Natural killer cell (primary cell): ENCODE measurements at regions not wholly inside any gene's neighbourhood (a gene's known extent, or its start where the extent isn't known, plus 50 kb on each side); places are given as distances from the start of the nearest gene placed in this dataset.

ENCODE experiments used
- ATAC-seq, 3 donors: fragments of 150-1000 bp in 2 of 3; fragments of 200-7000 bp in 1 of 3; cut with Tn5 transposase; 1 replicate in 1 of 3; 2 replicates in 2 of 3; pipeline ENCODE4 v1.10.0; 2021; ENCODE audit warnings: mild to moderate bottlenecking in 2 of 3, moderate library complexity in 2 of 3
- DNase-seq, 2 donors: peaks; one replicate each; pipeline versions ENCODE4 v3.0.0 to v3.0.0-alpha.2; 2013 to 2021; ENCODE audit warnings: mixed read lengths in 1 of 2
- H3K27ac ChIP-seq: one replicate; pipeline ENCODE4 v1.5.1; 2013; ENCODE audit warnings: mild to moderate bottlenecking, low read length
- H3K27me3 ChIP-seq: one replicate; pipeline ENCODE4 v1.6.1; 2013; ENCODE audit warnings: low read length; ENCODE audit not compliant: control insufficient read depth, insufficient read depth
- H3K36me3 ChIP-seq: one replicate; pipeline ENCODE4 v1.6.1; 2013; ENCODE audit warnings: low read length; ENCODE audit not compliant: control insufficient read depth, insufficient read depth
- H3K4me1 ChIP-seq: one replicate; pipeline ENCODE4 v1.6.1; 2013; ENCODE audit warnings: low read length; ENCODE audit not compliant: control insufficient read depth, insufficient read depth
- H3K4me3 ChIP-seq: one replicate; pipeline ENCODE4 v1.5.1; 2013; ENCODE audit warnings: low read length
- H3K9me3 ChIP-seq: one replicate; pipeline ENCODE4 v1.6.1; 2013; ENCODE audit warnings: low read length; ENCODE audit not compliant: control insufficient read depth, insufficient read depth
- H3K27ac Mint-ChIP-seq, 2 donors: one replicate each; pipeline ENCODE4 v1.8.0; 2022; ENCODE audit warnings: mild to moderate bottlenecking in 2 of 2, mixed read lengths in 2 of 2, moderate library complexity in 1 of 2
- H3K27me3 Mint-ChIP-seq, 2 donors: one replicate each; pipeline ENCODE4 v1.8.0; 2022; ENCODE audit warnings: low read depth in 2 of 2, mixed read lengths in 2 of 2
- H3K36me3 Mint-ChIP-seq: one replicate; pipeline ENCODE4 v1.8.0; 2022; ENCODE audit warnings: mixed read lengths
- H3K4me1 Mint-ChIP-seq, 2 donors: one replicate each; pipeline ENCODE4 v1.8.0; 2022; ENCODE audit warnings: mixed read lengths in 2 of 2
- H3K4me3 Mint-ChIP-seq: one replicate; pipeline ENCODE4 v1.8.0; 2022; ENCODE audit warnings: mild to moderate bottlenecking, moderate library complexity, mixed read lengths
- H3K9me3 Mint-ChIP-seq, 2 donors: one replicate each; pipeline ENCODE4 v1.8.0; 2022; ENCODE audit warnings: mixed read lengths in 2 of 2
- WGBS: methylation state at CpG from one replicate; pipeline ENCODE4 v1.1.7; 2013; ENCODE audit warnings: missing lambda C conversion rate; ENCODE audit not compliant: insufficient coverage; 5-methylcytosine and 5-hydroxymethylcytosine counted together
- intact Hi-C: fragments of 100-400 bp; cut with micrococcal nuclease; formaldehyde crosslinking; loops from one replicate; pipeline ENCODE4 v1.14.2; 2022
- TF ChIP-seq, protein P1 (sequence below): fragments of 200-600 bp; IDR thresholded peaks from one replicate; pipeline ENCODE4 v1.8.0; 2022; ENCODE audit warnings: antibody characterized with exemption

DNA sequence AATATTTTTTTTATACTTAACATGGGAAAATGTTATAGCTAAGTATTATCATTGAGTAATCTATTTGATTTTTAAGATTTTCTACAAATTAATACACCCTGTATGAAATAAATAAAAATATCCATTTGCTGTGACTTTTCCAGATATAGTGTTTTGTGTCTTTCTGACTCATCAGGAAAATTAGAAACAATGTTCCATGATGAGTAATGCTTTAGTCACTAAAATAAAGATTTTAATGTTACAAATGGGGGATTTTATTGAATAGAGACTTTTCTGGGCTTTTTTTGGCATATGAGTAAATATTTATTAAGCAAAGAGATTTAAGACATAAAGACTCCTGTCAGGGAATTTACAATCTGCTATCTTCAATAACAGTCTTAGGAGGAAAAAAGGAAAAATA, 279.2 kb upstream of the NOCT start:
- TF ChIP-seq, protein P1, sequence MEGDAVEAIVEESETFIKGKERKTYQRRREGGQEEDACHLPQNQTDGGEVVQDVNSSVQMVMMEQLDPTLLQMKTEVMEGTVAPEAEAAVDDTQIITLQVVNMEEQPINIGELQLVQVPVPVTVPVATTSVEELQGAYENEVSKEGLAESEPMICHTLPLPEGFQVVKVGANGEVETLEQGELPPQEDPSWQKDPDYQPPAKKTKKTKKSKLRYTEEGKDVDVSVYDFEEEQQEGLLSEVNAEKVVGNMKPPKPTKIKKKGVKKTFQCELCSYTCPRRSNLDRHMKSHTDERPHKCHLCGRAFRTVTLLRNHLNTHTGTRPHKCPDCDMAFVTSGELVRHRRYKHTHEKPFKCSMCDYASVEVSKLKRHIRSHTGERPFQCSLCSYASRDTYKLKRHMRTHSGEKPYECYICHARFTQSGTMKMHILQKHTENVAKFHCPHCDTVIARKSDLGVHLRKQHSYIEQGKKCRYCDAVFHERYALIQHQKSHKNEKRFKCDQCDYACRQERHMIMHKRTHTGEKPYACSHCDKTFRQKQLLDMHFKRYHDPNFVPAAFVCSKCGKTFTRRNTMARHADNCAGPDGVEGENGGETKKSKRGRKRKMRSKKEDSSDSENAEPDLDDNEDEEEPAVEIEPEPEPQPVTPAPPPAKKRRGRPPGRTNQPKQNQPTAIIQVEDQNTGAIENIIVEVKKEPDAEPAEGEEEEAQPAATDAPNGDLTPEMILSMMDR, result no peak
- ATAC-seq, result no peak
- Histone ChIP-seq H3K4me3 (no peak overlapping the region), H3K4me1 (no peaks in the 10 kb centered on the region), H3K36me3 (no peaks in the 10 kb centered on the region), H3K27me3 (no peaks in the 10 kb centered on the region), H3K9me3 (no peaks in the 10 kb centered on the region), H3K27ac (no peak overlapping the region)
- Mint-ChIP-seq H3K4me3 (no peak overlapping the region), H3K27ac (no peak overlapping the region), H3K27me3 (no peaks in the 10 kb centered on the region), H3K9me3 (peaks cover 2 to 5% of the 10 kb centered on the region in 2 donors), H3K36me3 (no peaks in the 10 kb centered on the region), H3K4me1 (no peaks in the 10 kb centered on the region)
- DNase-seq, result no peak
- intact Hi-C loops, result no loop called here

DNA sequence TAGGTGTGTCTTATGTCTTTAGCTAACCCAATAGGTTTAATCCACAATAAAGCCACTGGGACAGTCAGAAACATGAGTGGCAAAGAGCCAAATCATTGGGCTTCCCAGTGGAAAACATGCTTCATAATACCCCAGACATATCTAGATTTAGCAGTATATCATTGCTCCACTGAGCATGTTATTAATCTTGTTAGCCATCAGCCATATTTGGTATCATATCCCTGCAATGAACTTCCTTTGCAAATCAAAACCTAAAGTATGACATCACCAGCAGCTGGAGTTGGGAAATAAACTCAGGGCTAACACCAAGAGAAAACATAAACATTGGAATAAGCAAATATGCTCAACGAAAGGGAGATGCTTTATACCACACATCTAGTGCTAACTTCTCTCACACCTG, 280.8 kb upstream of the NOCT start:
- TF ChIP-seq, protein P1, result no peak
- H3K27me3 Mint-ChIP-seq, result no peaks in the 10 kb centered on the region
- H3K27ac Mint-ChIP-seq, result no peak overlapping the region
- Histone ChIP-seq H3K27ac (no peak overlapping the region), H3K4me1 (no peaks in the 10 kb centered on the region), H3K9me3 (no peaks in the 10 kb centered on the region), H3K4me3 (no peak overlapping the region), H3K27me3 (no peaks in the 10 kb centered on the region), H3K36me3 (no peaks in the 10 kb centered on the region)
- no peaks in the 10 kb centered on the region for H3K36me3 Mint-ChIP-seq
- WGBS, result 50% methylated on average over 1 of the region's 1 CpG
- H3K9me3 Mint-ChIP-seq, result peaks cover 0 to 5% of the 10 kb centered on the region in 2 donors
- intact Hi-C loops, result no loop called here
- no peak for DNase-seq
- ATAC-seq, result no peak
- H3K4me3 Mint-ChIP-seq, result no peak overlapping the region
- no peaks in the 10 kb centered on the region for H3K4me1 Mint-ChIP-seq

DNA sequence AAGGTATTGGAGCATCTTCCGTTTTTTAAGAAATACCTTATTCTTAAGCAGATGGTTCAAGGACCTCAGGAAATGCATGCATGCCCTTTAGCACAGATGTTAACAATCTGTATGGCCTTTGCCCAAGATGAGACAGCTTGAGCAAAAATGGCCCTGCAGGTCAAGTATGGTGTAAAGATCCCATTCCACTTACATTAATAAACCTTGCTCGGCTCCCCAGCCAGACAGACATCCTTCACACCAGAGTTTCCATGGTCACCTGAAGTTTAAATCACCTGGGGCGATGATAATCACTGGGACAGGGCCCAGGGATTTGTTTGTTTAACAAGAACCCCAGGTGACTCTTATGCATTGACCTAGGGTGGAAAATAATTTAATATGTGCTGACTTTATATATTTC, 287.0 kb upstream of the NOCT start:
- H3K27ac ChIP-seq, result no peak overlapping the region
- WGBS, result 80% methylated on average over 3 of the region's 3 CpGs
- H3K36me3 Mint-ChIP-seq, result no peaks in the 10 kb centered on the region
- H3K27ac Mint-ChIP-seq, result no peak overlapping the region
- DNase-seq, result no peak
- H3K4me1 ChIP-seq, result no peaks in the 10 kb centered on the region
- H3K4me3 Mint-ChIP-seq, result no peak overlapping the region
- no peaks in the 10 kb centered on the region for H3K36me3 ChIP-seq
- H3K27me3 Mint-ChIP-seq, result no peaks in the 10 kb centered on the region
- no peaks in the 10 kb centered on the region for H3K9me3 ChIP-seq
- ATAC-seq, result no peak
- no peak overlapping the region for H3K4me3 ChIP-seq
- peaks cover 0 to 7% of the 10 kb centered on the region in 2 donors for H3K9me3 Mint-ChIP-seq
- TF ChIP-seq, protein P1, result no peak
- intact Hi-C loops, result no loop called here
- no peaks in the 10 kb centered on the region for H3K4me1 Mint-ChIP-seq
- H3K27me3 ChIP-seq, result no peaks in the 10 kb centered on the region

DNA sequence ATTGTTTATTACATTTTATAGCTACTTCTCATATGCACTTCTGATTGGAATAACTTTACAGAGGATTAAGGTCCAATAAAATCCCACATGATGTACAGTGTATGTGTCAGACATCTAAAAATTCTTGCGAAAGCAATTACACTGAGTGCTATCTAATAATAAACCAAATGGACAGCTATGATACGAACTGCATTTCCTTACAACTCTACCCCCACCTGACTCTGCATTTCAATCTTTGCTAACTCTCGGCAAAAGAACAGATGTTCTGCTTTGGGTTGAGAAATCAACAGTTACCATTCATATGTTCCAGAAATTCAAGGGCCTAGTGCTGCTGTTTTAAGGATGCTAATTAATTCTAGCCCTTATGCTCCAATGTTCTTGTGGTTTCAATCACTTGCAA, 287.9 kb upstream of the NOCT start:
- WGBS, result 91% methylated on average over 3 of the region's 3 CpGs
- TF ChIP-seq, protein P1, result no peak
- Histone ChIP-seq H3K4me1 (no peaks in the 10 kb centered on the region), H3K9me3 (no peaks in the 10 kb centered on the region), H3K27ac (no peak overlapping the region), H3K27me3 (no peaks in the 10 kb centered on the region), H3K36me3 (no peaks in the 10 kb centered on the region), H3K4me3 (no peak overlapping the region)
- H3K27me3 Mint-ChIP-seq, result no peaks in the 10 kb centered on the region
- H3K36me3 Mint-ChIP-seq, result no peaks in the 10 kb centered on the region
- no peak overlapping the region for H3K27ac Mint-ChIP-seq
- intact Hi-C loops, result no loop called here
- no peaks in the 10 kb centered on the region for H3K4me1 Mint-ChIP-seq
- peaks cover 0 to 5% of the 10 kb centered on the region in 2 donors for H3K9me3 Mint-ChIP-seq
- no peak overlapping the region for H3K4me3 Mint-ChIP-seq
- DNase-seq (no peak), ATAC-seq (no peak)
